ENCODE measurements at regions not wholly inside any gene's neighbourhood (a gene's known extent, or its start where the extent isn't known, plus 50 kb on each side); places are given as distances from the start of the nearest gene placed in this dataset.

DNA sequence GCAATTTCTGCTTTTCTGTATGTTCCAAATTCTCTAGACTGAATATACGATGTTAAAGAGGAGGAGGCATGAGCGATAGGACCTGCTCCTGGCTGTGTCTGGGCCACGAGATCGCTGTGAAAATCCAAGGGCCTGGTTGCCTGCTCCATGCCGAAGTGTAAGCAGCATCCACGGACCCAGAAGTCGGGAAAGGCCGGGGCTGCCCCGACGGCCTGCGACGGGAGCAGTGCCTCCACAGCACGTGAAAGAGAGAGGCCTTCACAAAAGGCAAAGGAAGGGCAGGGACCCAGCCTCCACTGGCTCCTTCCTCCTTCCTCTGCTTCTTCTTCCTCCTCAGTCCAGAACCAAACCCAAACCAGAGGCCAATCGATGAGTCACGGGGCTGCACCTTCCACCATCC lies 122.9 kb upstream of the MGMT start:
- TF ChIP-seq, protein P1, sequence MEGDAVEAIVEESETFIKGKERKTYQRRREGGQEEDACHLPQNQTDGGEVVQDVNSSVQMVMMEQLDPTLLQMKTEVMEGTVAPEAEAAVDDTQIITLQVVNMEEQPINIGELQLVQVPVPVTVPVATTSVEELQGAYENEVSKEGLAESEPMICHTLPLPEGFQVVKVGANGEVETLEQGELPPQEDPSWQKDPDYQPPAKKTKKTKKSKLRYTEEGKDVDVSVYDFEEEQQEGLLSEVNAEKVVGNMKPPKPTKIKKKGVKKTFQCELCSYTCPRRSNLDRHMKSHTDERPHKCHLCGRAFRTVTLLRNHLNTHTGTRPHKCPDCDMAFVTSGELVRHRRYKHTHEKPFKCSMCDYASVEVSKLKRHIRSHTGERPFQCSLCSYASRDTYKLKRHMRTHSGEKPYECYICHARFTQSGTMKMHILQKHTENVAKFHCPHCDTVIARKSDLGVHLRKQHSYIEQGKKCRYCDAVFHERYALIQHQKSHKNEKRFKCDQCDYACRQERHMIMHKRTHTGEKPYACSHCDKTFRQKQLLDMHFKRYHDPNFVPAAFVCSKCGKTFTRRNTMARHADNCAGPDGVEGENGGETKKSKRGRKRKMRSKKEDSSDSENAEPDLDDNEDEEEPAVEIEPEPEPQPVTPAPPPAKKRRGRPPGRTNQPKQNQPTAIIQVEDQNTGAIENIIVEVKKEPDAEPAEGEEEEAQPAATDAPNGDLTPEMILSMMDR (IDR thresholded peaks at IDR 0.05; ENCODE audit: poor library complexity, severe bottlenecking), result no peak
- Histone ChIP-seq H3K27ac (ENCODE audit: poor library complexity, severe bottlenecking) (no peak overlapping the region), H3K9me3 (ENCODE audit: severe bottlenecking) (no peaks in the 10 kb centered on the region), H3K36me3 (ENCODE audit: low read depth) (no peaks in the 10 kb centered on the region), H3K4me3 (ENCODE audit: severe bottlenecking) (no peak overlapping the region), H3K4me1 (ENCODE audit: insufficient read depth, poor library complexity, severe bottlenecking) (no peaks in the 10 kb centered on the region), H3K27me3 (ENCODE audit: insufficient read depth, poor library complexity, severe bottlenecking) (no peaks in the 10 kb centered on the region)
- ATAC-seq (ENCODE audit: low read depth) (no peak), DNase-seq (ENCODE audit: low spot score) (no peak)

DNA sequence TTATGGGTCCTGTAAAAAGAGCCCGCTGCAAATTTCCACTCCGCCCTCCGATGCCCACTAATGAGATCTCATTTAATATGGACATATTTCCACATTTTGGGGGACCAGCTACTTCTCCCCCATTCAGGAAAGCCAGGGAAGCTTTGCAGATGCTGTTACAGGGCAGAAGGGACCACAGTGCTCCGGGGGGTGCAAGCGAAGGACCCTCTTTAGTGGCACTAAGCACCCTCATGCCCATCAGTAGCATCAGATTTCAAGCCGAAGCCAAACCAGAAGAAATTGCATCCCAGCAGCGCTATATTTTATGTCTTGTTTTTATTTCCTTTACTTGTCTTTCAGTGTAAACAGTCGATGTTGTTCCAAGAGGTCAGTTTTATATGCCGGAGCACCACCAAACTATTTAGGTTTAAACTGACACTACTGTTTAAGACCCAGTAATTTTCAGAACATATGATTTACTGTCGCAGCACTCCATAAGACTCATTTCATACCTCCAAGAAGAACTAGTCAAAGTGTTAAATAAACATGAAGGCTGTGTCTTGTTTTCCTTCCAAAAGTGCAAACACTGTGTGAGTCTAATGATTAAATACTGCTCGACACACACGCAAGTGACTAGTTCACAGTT lies 122.2 kb upstream of the MGMT start:
- H3K27me3 ChIP-seq (ENCODE audit: insufficient read depth, poor library complexity, severe bottlenecking), result no peaks in the 10 kb centered on the region
- TF ChIP-seq, protein P1 (IDR thresholded peaks at IDR 0.05; ENCODE audit: poor library complexity, severe bottlenecking), result no peak
- DNase-seq (ENCODE audit: low spot score) (no peak), ATAC-seq (ENCODE audit: low read depth) (no peak)
- no peaks in the 10 kb centered on the region for H3K4me1 ChIP-seq (ENCODE audit: insufficient read depth, poor library complexity, severe bottlenecking)
- H3K27ac ChIP-seq (ENCODE audit: poor library complexity, severe bottlenecking), result no peak overlapping the region
- no peaks in the 10 kb centered on the region for H3K9me3 ChIP-seq (ENCODE audit: severe bottlenecking)
- no peak overlapping the region for H3K4me3 ChIP-seq (ENCODE audit: severe bottlenecking)
- no peaks in the 10 kb centered on the region for H3K36me3 ChIP-seq (ENCODE audit: low read depth)

- no peaks in the 10 kb centered on the region for H3K9me3 ChIP-seq (ENCODE audit: severe bottlenecking)
- H3K4me3 ChIP-seq (ENCODE audit: severe bottlenecking), result no peak overlapping the region
- no peaks in the 10 kb centered on the region for H3K4me1 ChIP-seq (ENCODE audit: insufficient read depth, poor library complexity, severe bottlenecking)
- no peak overlapping the region for H3K27ac ChIP-seq (ENCODE audit: poor library complexity, severe bottlenecking)
- ATAC-seq (ENCODE audit: low read depth) (no peak), DNase-seq (ENCODE audit: low spot score) (no peak)
- TF ChIP-seq, protein P1 (IDR thresholded peaks at IDR 0.05; ENCODE audit: poor library complexity, severe bottlenecking), result no peak
- H3K36me3 ChIP-seq (ENCODE audit: low read depth), result no peaks in the 10 kb centered on the region
- H3K27me3 ChIP-seq (ENCODE audit: insufficient read depth, poor library complexity, severe bottlenecking), result no peaks in the 10 kb centered on the region
Measured at GRCh38 chr10:129345763-129346162, 121.3 kb upstream of the MGMT start.

- H3K9me3 ChIP-seq (ENCODE audit: severe bottlenecking), result no peaks in the 10 kb centered on the region
- H3K27ac ChIP-seq (ENCODE audit: poor library complexity, severe bottlenecking), result no peak overlapping the region
- no peaks in the 10 kb centered on the region for H3K4me1 ChIP-seq (ENCODE audit: insufficient read depth, poor library complexity, severe bottlenecking)
- no peaks in the 10 kb centered on the region for H3K27me3 ChIP-seq (ENCODE audit: insufficient read depth, poor library complexity, severe bottlenecking)
- DNase-seq (ENCODE audit: low spot score) (no peak), ATAC-seq (ENCODE audit: low read depth) (no peak)
- H3K4me3 ChIP-seq (ENCODE audit: severe bottlenecking), result no peak overlapping the region
- no peaks in the 10 kb centered on the region for H3K36me3 ChIP-seq (ENCODE audit: low read depth)
- TF ChIP-seq, protein P1 (IDR thresholded peaks at IDR 0.05; ENCODE audit: poor library complexity, severe bottlenecking), result no peak
Measured at GRCh38 chr10:129350690-129351089, 116.4 kb upstream of the MGMT start.

- Histone ChIP-seq H3K4me3 (ENCODE audit: severe bottlenecking) (no peak overlapping the region), H3K4me1 (ENCODE audit: insufficient read depth, poor library complexity, severe bottlenecking) (no peaks in the 10 kb centered on the region), H3K27ac (ENCODE audit: poor library complexity, severe bottlenecking) (no peak overlapping the region), H3K36me3 (ENCODE audit: low read depth) (no peaks in the 10 kb centered on the region), H3K27me3 (ENCODE audit: insufficient read depth, poor library complexity, severe bottlenecking) (no peaks in the 10 kb centered on the region), H3K9me3 (ENCODE audit: severe bottlenecking) (peaks cover 2% of the 10 kb centered on the region)
- ATAC-seq (ENCODE audit: low read depth) (no peak), DNase-seq (ENCODE audit: low spot score) (no peak)
- TF ChIP-seq, protein P1 (IDR thresholded peaks at IDR 0.05; ENCODE audit: poor library complexity, severe bottlenecking), result no peak
Measured at GRCh38 chr10:129353101-129353500, 113.9 kb upstream of the MGMT start.

Data from RWPE2 (cell line).